H9 (cell line): ENCODE measurements at regions not wholly inside any gene's neighbourhood (a gene's known extent, or its start where the extent isn't known, plus 50 kb on each side); places are given as distances from the start of the nearest gene placed in this dataset.

Experiments used
- DNase-seq: peaks from one replicate; pipeline ENCODE4 v3.0.0-alpha.2; 2017
- H2AFZ ChIP-seq: one replicate; pipeline ENCODE4 v1.6.1; 2013; ENCODE audit warnings: mild to moderate bottlenecking, low read length, control low read depth, moderate library complexity
- H2AK5ac ChIP-seq: 2 replicates; pipeline ENCODE4 v1.6.1; 2013; ENCODE audit warnings: low read length, control low read depth, mixed read lengths; ENCODE audit not compliant: insufficient read length
- H2BK120ac ChIP-seq: one replicate; pipeline ENCODE4 v1.6.1; 2013; ENCODE audit warnings: low read depth, mild to moderate bottlenecking, low read length, control low read depth, inconsistent platforms; ENCODE audit not compliant: poor library complexity, severe bottlenecking
- H2BK12ac ChIP-seq: 2 replicates; pipeline ENCODE4 v1.6.1; 2013; ENCODE audit warnings: low read length, control low read depth, mixed read lengths, low read depth; ENCODE audit not compliant: insufficient read length
- H2BK15ac ChIP-seq: 2 replicates; pipeline ENCODE4 v1.6.1; 2013; ENCODE audit warnings: low read depth, low read length, control low read depth
- H2BK20ac ChIP-seq: one replicate; pipeline ENCODE4 v1.6.1; 2013; ENCODE audit warnings: low read depth, mild to moderate bottlenecking, low read length, control low read depth, inconsistent platforms; ENCODE audit not compliant: poor library complexity, severe bottlenecking
- H2BK5ac ChIP-seq: 2 replicates; pipeline ENCODE4 v1.6.1; 2013; ENCODE audit warnings: low read length, control low read depth, mixed read lengths; ENCODE audit not compliant: insufficient read length
- H3K14ac ChIP-seq: 2 replicates; pipeline ENCODE4 v1.6.1; 2013; ENCODE audit warnings: low read length, control low read depth; ENCODE audit not compliant: insufficient read depth
- H3K18ac ChIP-seq: 2 replicates; pipeline ENCODE4 v1.6.1; 2013; ENCODE audit warnings: low read depth, mild to moderate bottlenecking, mixed read lengths, low read length, control low read depth; ENCODE audit not compliant: insufficient read length
- H3K23ac ChIP-seq: 2 replicates; pipeline ENCODE4 v1.6.1; 2013; ENCODE audit warnings: low read length, control low read depth, mixed read lengths, low read depth; ENCODE audit not compliant: insufficient read length
- H3K23me2 ChIP-seq: 2 replicates; pipeline ENCODE4 v1.6.1; 2013; ENCODE audit warnings: low read depth, mild to moderate bottlenecking, mixed read lengths, low read length, control low read depth; ENCODE audit not compliant: insufficient read length, poor library complexity, severe bottlenecking
- H3K27ac ChIP-seq: 2 replicates; pipeline ENCODE4 v1.5.1; 2013; ENCODE audit warnings: low read length, control low read depth, mixed read lengths, low read depth; ENCODE audit not compliant: insufficient read length
- H3K27me3 ChIP-seq: 2 replicates; pipeline ENCODE4 v1.6.1; 2013; ENCODE audit warnings: low read length, control low read depth, inconsistent platforms; ENCODE audit not compliant: insufficient read depth
- H3K4ac ChIP-seq: 2 replicates; pipeline ENCODE4 v1.6.1; 2013; ENCODE audit warnings: low read depth, mild to moderate bottlenecking, control low read depth, inconsistent platforms, low read length, moderate library complexity
- H3K4me1 ChIP-seq: 2 replicates; pipeline ENCODE4 v1.6.1; 2013; ENCODE audit warnings: low read length, control low read depth, inconsistent platforms; ENCODE audit not compliant: insufficient read depth
- H3K4me2 ChIP-seq: 2 replicates; pipeline ENCODE4 v1.6.1; 2013; ENCODE audit warnings: low read length, control low read depth, mixed read lengths; ENCODE audit not compliant: insufficient read length, insufficient read depth
- H3K56ac ChIP-seq: 2 replicates; pipeline ENCODE4 v1.6.1; 2013; ENCODE audit warnings: low read depth, mild to moderate bottlenecking, mixed read lengths, low read length, control low read depth; ENCODE audit not compliant: insufficient read length
- H3K79me1 ChIP-seq: 2 replicates; pipeline ENCODE4 v1.6.1; 2013; ENCODE audit warnings: low read depth, mild to moderate bottlenecking, moderate library complexity, low read length, control low read depth, inconsistent platforms; ENCODE audit not compliant: insufficient read depth, poor library complexity, severe bottlenecking
- H3K79me2 ChIP-seq: 2 replicates; pipeline ENCODE4 v1.6.1; 2013; ENCODE audit warnings: low read length, control low read depth, inconsistent platforms; ENCODE audit not compliant: insufficient read depth
- H3K9ac ChIP-seq: 2 replicates; pipeline ENCODE4 v1.6.1; 2013; ENCODE audit warnings: low read length, control low read depth, mixed read lengths; ENCODE audit not compliant: insufficient read length; ENCODE audit errors: extremely low read depth
- H3K9me3 ChIP-seq: one replicate; pipeline ENCODE4 v1.6.1; 2013; ENCODE audit warnings: low read depth, low read length, inconsistent platforms; ENCODE audit not compliant: control insufficient read depth
- H3T11ph ChIP-seq: one replicate; pipeline ENCODE4 v1.6.1; 2013; ENCODE audit warnings: mild to moderate bottlenecking, low read length, control low read depth, inconsistent platforms
- H4K20me1 ChIP-seq: one replicate; pipeline ENCODE4 v1.6.1; 2013; ENCODE audit not compliant: control insufficient read depth, insufficient read length, insufficient read depth
- H4K5ac ChIP-seq: 2 replicates; pipeline ENCODE4 v1.6.1; 2013; ENCODE audit warnings: low read depth, mild to moderate bottlenecking, mixed read lengths, low read length, control low read depth; ENCODE audit not compliant: insufficient read length
- H4K8ac ChIP-seq: replicated peaks from 2 replicates; pipeline ENCODE4 v1.6.1; 2013; ENCODE audit warnings: low read length, control low read depth, mixed read lengths, low read depth; ENCODE audit not compliant: insufficient read length
- H4K91ac ChIP-seq: 2 replicates; pipeline ENCODE4 v1.6.1; 2013; ENCODE audit warnings: low read depth, mild to moderate bottlenecking, moderate library complexity, mixed read lengths, low read length, control low read depth; ENCODE audit not compliant: insufficient read length
- H3K27ac Mint-ChIP-seq, 3 experiments: 2 replicates in 2 of 3; 3 replicates in 1 of 3; pipeline ENCODE4 v1.8.0; 2020 to 2021; ENCODE audit warnings: mixed read lengths in 3 of 3, mild to moderate bottlenecking in 1 of 3, moderate library complexity in 1 of 3
- H3K27me3 Mint-ChIP-seq: 2 replicates; pipeline ENCODE4 v1.8.0; 2021; ENCODE audit warnings: low read depth, mild to moderate bottlenecking, moderate library complexity, mixed read lengths
- H3K36me3 Mint-ChIP-seq, 3 experiments: 2 replicates in 2 of 3; 3 replicates in 1 of 3; pipeline ENCODE4 v1.8.0; 2020 to 2021; ENCODE audit warnings: low read depth in 3 of 3, mixed read lengths in 3 of 3; ENCODE audit not compliant: insufficient read depth in 1 of 3
- H3K4me1 Mint-ChIP-seq, 2 experiments: 2 replicates each; pipeline ENCODE4 v1.8.0; 2020; ENCODE audit warnings: mixed read lengths in 2 of 2
- H3K4me3 Mint-ChIP-seq, 2 experiments: 2 replicates in 1 of 2; 3 replicates in 1 of 2; pipeline ENCODE4 v1.8.0; 2020 to 2021; ENCODE audit warnings: mild to moderate bottlenecking in 2 of 2, mixed read lengths in 2 of 2, moderate library complexity in 1 of 2
- H3K9me3 Mint-ChIP-seq, 2 experiments: 2 replicates in 1 of 2; 3 replicates in 1 of 2; pipeline ENCODE4 v1.8.0; 2020; ENCODE audit warnings: mild to moderate bottlenecking in 2 of 2, mixed read lengths in 2 of 2, moderate library complexity in 1 of 2
- CTCF ChIP-seq: fragments of 200-600 bp; sonication (generic); conservative IDR thresholded peaks from 3 replicates; pipeline ENCODE4 v1.8.0; 2021; ENCODE audit warnings: antibody characterized with exemption, mild to moderate bottlenecking
- WGBS: extraction: QIAGEN DNeasy Blood & Tissue Kit; methylation state at CpG from one replicate; pipeline ENCODE4 v1.1.7; 2013; ENCODE audit warnings: missing lambda C conversion rate, low lambda C conversion rate, mixed read lengths; ENCODE audit not compliant: insufficient read length; ENCODE audit errors: extremely low coverage; 5-methylcytosine and 5-hydroxymethylcytosine counted together

DNA sequence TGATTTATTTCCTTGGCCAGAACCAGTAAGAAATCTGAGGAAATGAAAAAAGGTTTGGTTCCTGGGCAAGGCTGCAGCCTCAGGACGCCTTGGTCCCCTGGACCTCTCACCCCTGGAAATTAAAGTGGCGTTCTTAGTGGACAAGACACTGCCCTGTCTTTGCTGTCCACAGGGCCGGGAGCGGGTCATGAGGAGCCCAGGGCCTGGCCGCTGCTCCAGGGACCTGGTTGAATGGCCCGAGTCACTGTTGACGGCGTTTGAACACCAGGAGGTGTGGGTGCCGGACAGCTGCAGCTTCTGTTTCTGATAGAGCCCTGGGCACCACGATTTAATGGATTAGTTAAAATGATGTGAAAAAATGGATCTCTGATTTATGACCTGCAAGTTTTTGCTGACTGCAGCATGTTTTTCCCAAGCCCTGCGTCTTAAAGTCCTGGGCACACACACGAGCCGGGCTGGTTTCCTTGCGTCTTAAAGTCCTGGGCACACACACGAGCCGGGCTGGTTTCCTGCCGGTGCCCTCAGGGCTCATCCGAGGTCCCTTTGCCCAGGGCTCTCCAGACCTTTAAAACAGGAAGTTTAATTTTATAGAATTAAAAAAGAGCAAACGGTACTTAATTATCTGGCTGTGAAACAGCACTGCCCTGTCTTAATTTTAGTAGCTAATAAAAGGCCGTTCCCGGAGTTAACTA is 74.1 kb upstream of the ACTRT2 start:
- no peak overlapping the region for H2AK5ac ChIP-seq
- H4K91ac ChIP-seq: no peak overlapping the region
- no peaks in the 10 kb centered on the region for H3K27me3 ChIP-seq
- Mint-ChIP-seq H3K27me3 (peaks cover 7% of the 10 kb centered on the region), H3K4me3 (no peak overlapping the region), H3K4me1 (no peaks in the 10 kb centered on the region), H3K9me3 (peaks cover 9 to 44% of the 10 kb centered on the region in 2 experiments), H3K36me3 (peaks cover 0 to 15% (median 0%) of the 10 kb centered on the region in 3 experiments; a peak in 2 of 7 replicates), H3K27ac (no peak overlapping the region)
- H3K56ac ChIP-seq: no peak overlapping the region
- H2BK15ac ChIP-seq: no peak overlapping the region
- peaks cover 77% of the 10 kb centered on the region for H3K9me3 ChIP-seq
- no peak overlapping the region for H3K27ac ChIP-seq
- H3K79me1 ChIP-seq: no peaks in the 10 kb centered on the region
- no peaks in the 10 kb centered on the region for H3K4me1 ChIP-seq
- H3K4me2 ChIP-seq: no peak overlapping the region
- H2BK20ac ChIP-seq: no peak overlapping the region
- H4K5ac ChIP-seq: no peak overlapping the region
- no peak for TF ChIP-seq CTCF
- H3K23ac ChIP-seq: no peak overlapping the region
- no peaks in the 10 kb centered on the region for H4K20me1 ChIP-seq
- no peak overlapping the region for H3K9ac ChIP-seq
- DNase-seq: no peak
- H4K8ac ChIP-seq: no peak overlapping the region
- no peaks in the 10 kb centered on the region for H3K79me2 ChIP-seq
- no peak overlapping the region for H3K14ac ChIP-seq
- H2BK120ac ChIP-seq: no peak overlapping the region
- H3K23me2 ChIP-seq: no peaks in the 10 kb centered on the region
- no peak overlapping the region for H3K18ac ChIP-seq
- no peak overlapping the region for H3K4ac ChIP-seq
- no peak overlapping the region for H2BK5ac ChIP-seq
- no peak overlapping the region for H2BK12ac ChIP-seq
- H3T11ph ChIP-seq: no peak overlapping the region
- WGBS: no CpG with 5 or more reads among the region's 21 CpGs
- H2AFZ ChIP-seq: no peak overlapping the region
